ENCODE measurements at regions not wholly inside any gene's neighbourhood (a gene's known extent, or its start where the extent isn't known, plus 50 kb on each side); places are given as distances from the start of the nearest gene placed in this dataset.

GRCh38 chr3:109743981-109744380 is 406.6 kb upstream of the DPPA4 start:
- Histone ChIP-seq H3K27ac (no peak overlapping the region), H3K4me3 (no peak overlapping the region), H3K36me3 (no peaks in the 10 kb centered on the region), H3K4me1 (no peaks in the 10 kb centered on the region), H3K9me3 (no peaks in the 10 kb centered on the region), H3K27me3 (no peaks in the 10 kb centered on the region)
- TF ChIP-seq, protein P1, sequence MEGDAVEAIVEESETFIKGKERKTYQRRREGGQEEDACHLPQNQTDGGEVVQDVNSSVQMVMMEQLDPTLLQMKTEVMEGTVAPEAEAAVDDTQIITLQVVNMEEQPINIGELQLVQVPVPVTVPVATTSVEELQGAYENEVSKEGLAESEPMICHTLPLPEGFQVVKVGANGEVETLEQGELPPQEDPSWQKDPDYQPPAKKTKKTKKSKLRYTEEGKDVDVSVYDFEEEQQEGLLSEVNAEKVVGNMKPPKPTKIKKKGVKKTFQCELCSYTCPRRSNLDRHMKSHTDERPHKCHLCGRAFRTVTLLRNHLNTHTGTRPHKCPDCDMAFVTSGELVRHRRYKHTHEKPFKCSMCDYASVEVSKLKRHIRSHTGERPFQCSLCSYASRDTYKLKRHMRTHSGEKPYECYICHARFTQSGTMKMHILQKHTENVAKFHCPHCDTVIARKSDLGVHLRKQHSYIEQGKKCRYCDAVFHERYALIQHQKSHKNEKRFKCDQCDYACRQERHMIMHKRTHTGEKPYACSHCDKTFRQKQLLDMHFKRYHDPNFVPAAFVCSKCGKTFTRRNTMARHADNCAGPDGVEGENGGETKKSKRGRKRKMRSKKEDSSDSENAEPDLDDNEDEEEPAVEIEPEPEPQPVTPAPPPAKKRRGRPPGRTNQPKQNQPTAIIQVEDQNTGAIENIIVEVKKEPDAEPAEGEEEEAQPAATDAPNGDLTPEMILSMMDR (IDR thresholded peaks at IDR 0.05): no peak
- no peak for TF ChIP-seq POLR2A (IDR thresholded peaks at IDR 0.05)
- DNase-seq: no peak

- Histone ChIP-seq H3K27me3 (no peaks in the 10 kb centered on the region), H3K4me3 (no peak overlapping the region), H3K4me1 (no peaks in the 10 kb centered on the region), H3K9me3 (peaks cover 0 to 6% (median 0%) of the 10 kb centered on the region in 4 donors), H3K36me3 (no peaks in the 10 kb centered on the region), H3K27ac (no peak overlapping the region)
- TF ChIP-seq POLR2A (IDR thresholded peaks at IDR 0.05): no peak
- TF ChIP-seq, protein P1 (IDR thresholded peaks at IDR 0.05): no peak
- no peak for DNase-seq
Observed at GRCh38 chr3:109772520-109772919, 435.2 kb upstream of the DPPA4 start.

GRCh38 chr3:109774108-109774507 is 436.8 kb upstream of the DPPA4 start:
- Histone ChIP-seq H3K36me3 (no peaks in the 10 kb centered on the region), H3K9me3 (no peaks in the 10 kb centered on the region), H3K27me3 (no peaks in the 10 kb centered on the region), H3K4me1 (no peaks in the 10 kb centered on the region), H3K4me3 (no peak overlapping the region), H3K27ac (no peak overlapping the region)
- TF ChIP-seq POLR2A (IDR thresholded peaks at IDR 0.05): no peak
- TF ChIP-seq, protein P1 (IDR thresholded peaks at IDR 0.05): no peak
- no peak for DNase-seq

DNA sequence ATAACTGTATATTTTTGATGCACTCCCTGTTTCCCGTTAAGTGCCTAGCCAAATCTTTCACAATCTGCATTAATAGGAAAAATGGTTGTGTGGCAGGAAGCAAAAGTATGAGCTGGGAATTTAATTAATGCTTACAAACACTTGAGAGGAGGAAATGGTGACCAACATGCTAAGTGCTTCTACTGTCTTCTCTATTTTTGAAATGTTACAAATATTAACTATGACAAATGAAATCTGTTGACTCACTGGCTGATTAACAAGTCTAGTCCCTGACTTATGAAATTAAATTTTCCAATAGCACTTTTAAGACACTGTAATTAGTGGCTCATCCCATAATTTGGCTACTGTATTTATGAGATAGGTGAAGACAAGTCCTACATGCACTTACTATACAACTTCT is 446.9 kb upstream of the DPPA4 start:
- DNase-seq: no peak
- H3K4me3 ChIP-seq: no peak overlapping the region
- no peak overlapping the region for H3K27ac ChIP-seq
- H3K4me1 ChIP-seq: no peaks in the 10 kb centered on the region
- H3K9me3 ChIP-seq: no peaks in the 10 kb centered on the region
- no peaks in the 10 kb centered on the region for H3K27me3 ChIP-seq
- H3K36me3 ChIP-seq: no peaks in the 10 kb centered on the region
- TF ChIP-seq, protein P1 (IDR thresholded peaks at IDR 0.05): no peak
- no peak for TF ChIP-seq POLR2A (IDR thresholded peaks at IDR 0.05)

GRCh38 chr3:109784852-109785631 is 447.7 kb upstream of the DPPA4 start:
- no peak overlapping the region for H3K4me3 ChIP-seq
- no peaks in the 10 kb centered on the region for H3K36me3 ChIP-seq
- no peak for DNase-seq
- TF ChIP-seq, protein P1 (IDR thresholded peaks at IDR 0.05): no peak
- TF ChIP-seq POLR2A (IDR thresholded peaks at IDR 0.05): no peak
- no peaks in the 10 kb centered on the region for H3K27me3 ChIP-seq
- no peaks in the 10 kb centered on the region for H3K4me1 ChIP-seq
- no peaks in the 10 kb centered on the region for H3K9me3 ChIP-seq
- H3K27ac ChIP-seq: no peak overlapping the region

Data from Peyer's patch (tissue), 4 donors.